RWPE2 (cell line): ENCODE measurements at regions not wholly inside any gene's neighbourhood (a gene's known extent, or its start where the extent isn't known, plus 50 kb on each side); places are given as distances from the start of the nearest gene placed in this dataset.

ENCODE experiments used
- ATAC-seq: fragments of 200-7000 bp; cut with Tn5 transposase; 3 replicates; pipeline ENCODE4 v1.9.1; 2021; ENCODE audit warnings: low read depth
- DNase-seq: peaks from one replicate; pipeline ENCODE4 v3.0.0-alpha.2; 2020; ENCODE audit warnings: low spot score
- H3K27ac ChIP-seq: fragments of 450-650 bp; 2 replicates; pipeline ENCODE4 v1.5.1; 2017; ENCODE audit warnings: mild to moderate bottlenecking; ENCODE audit not compliant: poor library complexity, severe bottlenecking
- H3K27me3 ChIP-seq: fragments of 250-450 bp; sonication (Bioruptor Pico); 2 replicates; pipeline ENCODE4 v1.5.1; 2021; ENCODE audit warnings: mild to moderate bottlenecking, moderate library complexity; ENCODE audit not compliant: insufficient read depth, poor library complexity, severe bottlenecking
- H3K36me3 ChIP-seq: fragments of 250-450 bp; sonication (Bioruptor Pico); 2 replicates; pipeline ENCODE4 v1.5.1; 2020; ENCODE audit warnings: low read depth, mild to moderate bottlenecking, moderate library complexity
- H3K4me1 ChIP-seq: fragments of 250-450 bp; sonication (Bioruptor Pico); 2 replicates; pipeline ENCODE4 v1.5.1; 2021; ENCODE audit warnings: mild to moderate bottlenecking, moderate library complexity; ENCODE audit not compliant: insufficient read depth, poor library complexity, severe bottlenecking
- H3K4me3 ChIP-seq: fragments of 250-450 bp; sonication (Bioruptor Pico); 2 replicates; pipeline ENCODE4 v1.5.1; 2021; ENCODE audit warnings: mild to moderate bottlenecking, moderate library complexity; ENCODE audit not compliant: severe bottlenecking
- H3K9me3 ChIP-seq: fragments of 250-450 bp; sonication (Bioruptor Pico); 2 replicates; pipeline ENCODE4 v1.5.1; 2021; ENCODE audit warnings: mild to moderate bottlenecking, moderate library complexity; ENCODE audit not compliant: severe bottlenecking
- CTCF ChIP-seq: fragments of 450-650 bp; IDR thresholded peaks from one replicate; pipeline ENCODE4 v1.5.1; 2017; ENCODE audit warnings: mild to moderate bottlenecking, moderate library complexity; ENCODE audit not compliant: poor library complexity, severe bottlenecking

DNA sequence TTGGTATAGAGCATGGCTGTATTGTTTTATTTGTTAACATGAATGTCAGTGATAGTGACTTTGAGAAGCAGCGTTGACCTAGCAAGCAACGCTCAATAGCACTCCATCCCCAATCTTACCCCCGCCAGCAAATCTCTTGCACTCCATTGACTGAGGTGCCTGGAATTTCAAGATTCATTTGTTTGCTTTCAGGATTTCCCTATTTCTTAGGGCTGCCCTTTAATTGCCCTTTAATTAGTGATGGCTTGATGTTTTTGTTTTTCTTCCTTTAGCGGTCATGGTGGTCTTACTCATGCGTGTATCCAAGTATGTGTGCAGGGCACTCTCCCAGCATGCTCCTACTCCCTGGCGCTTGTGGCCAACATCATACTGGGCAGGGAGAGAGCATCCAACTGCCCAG lies 216.8 kb upstream of the TBL1XR1 start:
- Histone ChIP-seq H3K27ac (no peak overlapping the region), H3K4me3 (no peak overlapping the region), H3K36me3 (no peaks in the 10 kb centered on the region), H3K27me3 (no peaks in the 10 kb centered on the region), H3K9me3 (no peaks in the 10 kb centered on the region), H3K4me1 (no peaks in the 10 kb centered on the region)
- ATAC-seq = no peak
- DNase-seq = no peak
- no peak for TF ChIP-seq CTCF

DNA sequence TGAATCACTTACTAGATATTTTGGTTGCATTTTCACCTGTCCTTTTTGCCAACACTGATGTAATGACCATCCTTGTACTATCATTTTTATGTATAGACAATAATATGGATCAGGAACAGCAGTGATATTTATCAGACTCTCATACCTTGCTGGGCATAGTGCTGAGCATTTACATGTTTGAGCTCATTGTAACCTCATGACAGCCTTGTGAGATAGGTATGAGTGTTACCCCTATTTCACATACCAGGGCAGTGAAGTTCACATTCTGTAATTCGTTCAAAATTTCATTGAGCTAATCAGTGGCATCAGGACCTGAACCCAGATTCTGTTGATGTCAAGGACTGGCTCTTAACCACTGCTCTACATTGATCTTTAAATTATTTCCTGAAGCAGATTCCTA lies 221.5 kb upstream of the TBL1XR1 start:
- no peaks in the 10 kb centered on the region for H3K4me1 ChIP-seq
- TF ChIP-seq CTCF = no peak
- no peak for ATAC-seq

DNA sequence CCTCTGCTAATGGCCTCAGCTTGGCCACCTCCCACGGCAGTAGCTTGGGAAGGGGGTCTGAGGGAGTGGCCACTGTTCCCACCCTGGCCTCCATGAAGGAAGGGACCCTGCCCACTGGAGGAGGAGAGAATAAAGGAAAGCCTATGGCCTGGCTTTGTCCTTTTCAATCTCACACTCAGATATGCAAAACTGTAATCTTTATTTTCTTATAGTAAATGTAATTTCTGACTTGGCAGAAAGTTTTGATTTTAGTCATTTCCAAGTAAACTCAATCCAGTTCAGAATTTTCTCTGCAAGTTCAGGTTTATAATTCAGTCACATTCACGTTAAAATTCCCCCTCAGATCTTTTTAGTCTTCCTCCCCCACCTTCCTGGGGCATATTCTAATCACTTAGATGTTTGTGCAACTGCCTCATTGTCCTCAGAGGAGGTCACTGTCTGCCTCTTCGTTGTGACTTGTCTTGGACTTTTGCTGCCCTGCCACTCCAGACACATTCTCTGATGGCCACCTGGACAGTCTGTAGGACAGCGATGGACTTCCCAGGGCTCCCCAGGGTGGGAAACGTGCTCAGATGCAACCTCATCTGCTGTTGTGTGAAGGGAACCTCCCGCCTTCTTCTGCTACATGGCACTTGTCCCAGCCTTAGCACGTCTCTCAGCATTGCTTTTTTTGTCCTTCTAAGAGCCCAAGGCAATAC lies 222.8 kb upstream of the TBL1XR1 start:
- no peak overlapping the region for H3K27ac ChIP-seq
- H3K27me3 ChIP-seq = no peaks in the 10 kb centered on the region
- no peak for ATAC-seq
- H3K36me3 ChIP-seq = no peaks in the 10 kb centered on the region
- TF ChIP-seq CTCF = no peak
- no peaks in the 10 kb centered on the region for H3K9me3 ChIP-seq
- no peak for DNase-seq
- no peaks in the 10 kb centered on the region for H3K4me1 ChIP-seq
- no peak overlapping the region for H3K4me3 ChIP-seq

More for the DNA sequence above, 221.5 kb upstream of the TBL1XR1 start:
- Histone ChIP-seq H3K36me3 (no peaks in the 10 kb centered on the region), H3K9me3 (no peaks in the 10 kb centered on the region), H3K27me3 (no peaks in the 10 kb centered on the region), H3K4me3 (no peak overlapping the region), H3K27ac (no peak overlapping the region)
- DNase-seq = no peak

DNA sequence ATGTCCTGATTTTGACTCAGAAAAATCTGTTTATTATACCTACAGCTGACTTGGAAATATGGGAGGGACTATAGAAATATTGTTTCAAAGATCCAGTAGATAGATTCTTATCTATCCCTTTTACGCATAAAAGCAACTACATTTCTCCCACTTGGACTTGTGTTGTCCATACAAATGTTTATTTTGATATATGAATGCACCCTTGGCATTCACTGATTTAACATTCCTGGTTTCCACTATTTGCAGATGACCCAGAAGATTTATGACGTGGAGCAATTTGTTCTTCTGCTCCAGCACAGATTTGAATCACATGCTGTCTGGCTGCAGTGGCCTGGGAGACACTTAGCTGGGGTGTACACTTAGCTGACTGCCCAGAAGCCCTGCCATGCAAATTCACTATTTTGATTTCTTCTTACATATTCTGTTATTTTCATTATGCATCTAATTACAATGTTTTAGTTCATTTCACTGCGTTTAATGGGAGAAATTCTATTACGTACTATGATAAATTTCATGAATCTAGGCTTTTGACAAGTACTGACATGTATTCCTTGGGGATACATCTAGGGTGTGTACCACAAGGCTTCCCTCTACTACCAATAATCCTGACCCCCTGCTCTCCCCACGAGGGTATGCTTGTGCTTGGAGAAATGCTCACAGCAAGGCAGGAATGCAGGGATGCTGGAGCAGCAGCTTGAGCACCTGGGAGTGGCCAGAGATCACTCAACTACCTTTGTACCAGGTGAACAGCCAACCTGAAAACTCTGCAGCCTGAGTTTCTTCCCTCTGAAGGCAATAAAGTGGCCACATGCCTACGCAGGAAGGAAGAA lies 223.6 kb upstream of the TBL1XR1 start:
- Histone ChIP-seq H3K4me3 (no peak overlapping the region), H3K4me1 (no peaks in the 10 kb centered on the region), H3K27me3 (no peaks in the 10 kb centered on the region), H3K9me3 (no peaks in the 10 kb centered on the region), H3K36me3 (no peaks in the 10 kb centered on the region), H3K27ac (no peak overlapping the region)
- ATAC-seq (no peak), DNase-seq (no peak)
- TF ChIP-seq CTCF = no peak

DNA sequence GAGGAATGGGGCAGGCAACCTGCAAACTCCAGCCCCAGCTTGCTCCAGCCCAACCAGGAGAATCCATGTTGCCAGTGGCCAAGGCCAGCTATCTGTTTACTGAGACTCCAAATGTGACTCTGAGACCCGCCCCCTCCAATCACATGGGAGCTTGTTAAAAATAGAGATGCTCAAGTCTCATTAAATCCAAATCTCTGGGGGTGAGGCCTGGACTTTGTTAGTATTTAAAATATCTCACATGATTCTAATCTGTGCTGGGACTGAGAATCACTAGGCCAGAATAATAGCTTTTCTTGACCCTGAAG lies 224.2 kb upstream of the TBL1XR1 start:
- ATAC-seq (no peak), DNase-seq (no peak)
- no peaks in the 10 kb centered on the region for H3K36me3 ChIP-seq
- H3K4me1 ChIP-seq = no peaks in the 10 kb centered on the region
- H3K27ac ChIP-seq = no peak overlapping the region
- no peaks in the 10 kb centered on the region for H3K27me3 ChIP-seq
- no peak overlapping the region for H3K4me3 ChIP-seq
- TF ChIP-seq CTCF = no peak
- H3K9me3 ChIP-seq = no peaks in the 10 kb centered on the region
